ENCODE measurements at regions not wholly inside any gene's neighbourhood (a gene's known extent, or its start where the extent isn't known, plus 50 kb on each side); places are given as distances from the start of the nearest gene placed in this dataset.

DNA sequence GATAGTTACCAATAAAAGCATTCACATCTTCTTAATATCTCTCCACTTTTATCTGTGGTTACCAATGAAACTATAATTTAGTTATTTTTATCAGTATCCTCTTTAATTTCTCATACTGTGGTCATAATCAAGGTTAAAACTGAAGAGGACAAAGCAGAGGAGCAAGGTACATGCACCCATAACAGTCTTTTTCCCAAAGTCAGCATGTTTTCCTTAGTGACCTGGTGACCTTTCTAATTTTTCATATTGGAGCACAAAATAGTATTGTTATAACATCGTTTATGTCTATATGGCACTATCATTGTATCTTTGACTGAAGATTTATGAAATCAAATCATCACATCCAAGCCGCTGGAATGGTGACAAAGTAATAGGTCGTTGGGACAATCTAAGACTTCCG is 51.5 kb upstream of the CHORDC1 start:
- TF ChIP-seq, protein P1, sequence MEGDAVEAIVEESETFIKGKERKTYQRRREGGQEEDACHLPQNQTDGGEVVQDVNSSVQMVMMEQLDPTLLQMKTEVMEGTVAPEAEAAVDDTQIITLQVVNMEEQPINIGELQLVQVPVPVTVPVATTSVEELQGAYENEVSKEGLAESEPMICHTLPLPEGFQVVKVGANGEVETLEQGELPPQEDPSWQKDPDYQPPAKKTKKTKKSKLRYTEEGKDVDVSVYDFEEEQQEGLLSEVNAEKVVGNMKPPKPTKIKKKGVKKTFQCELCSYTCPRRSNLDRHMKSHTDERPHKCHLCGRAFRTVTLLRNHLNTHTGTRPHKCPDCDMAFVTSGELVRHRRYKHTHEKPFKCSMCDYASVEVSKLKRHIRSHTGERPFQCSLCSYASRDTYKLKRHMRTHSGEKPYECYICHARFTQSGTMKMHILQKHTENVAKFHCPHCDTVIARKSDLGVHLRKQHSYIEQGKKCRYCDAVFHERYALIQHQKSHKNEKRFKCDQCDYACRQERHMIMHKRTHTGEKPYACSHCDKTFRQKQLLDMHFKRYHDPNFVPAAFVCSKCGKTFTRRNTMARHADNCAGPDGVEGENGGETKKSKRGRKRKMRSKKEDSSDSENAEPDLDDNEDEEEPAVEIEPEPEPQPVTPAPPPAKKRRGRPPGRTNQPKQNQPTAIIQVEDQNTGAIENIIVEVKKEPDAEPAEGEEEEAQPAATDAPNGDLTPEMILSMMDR (IDR thresholded peaks at IDR 0.05) = no peak
- H3K36me3 Mint-ChIP-seq (ENCODE audit: low read depth) = peaks cover 5% of the 10 kb centered on the region
- no peaks in the 10 kb centered on the region for H3K4me1 Mint-ChIP-seq
- H3K4me3 Mint-ChIP-seq = no peak overlapping the region
- H3K9me3 Mint-ChIP-seq = peaks cover 31% of the 10 kb centered on the region
- no peak for DNase-seq
- H3K27ac Mint-ChIP-seq = no peak overlapping the region
- H3K27me3 Mint-ChIP-seq (ENCODE audit: low read depth, poor library complexity) = no peaks in the 10 kb centered on the region

Data from nephron progenitor cell (in vitro differentiated cells).